Spleen (tissue), 7 donors: ENCODE measurements at regions not wholly inside any gene's neighbourhood (a gene's known extent, or its start where the extent isn't known, plus 50 kb on each side); places are given as distances from the start of the nearest gene placed in this dataset.
"Not testable (repeated sequence)": the region's sequence is repeated elsewhere in the genome, so short reads cannot be mapped to it uniquely, and the experiment has no call there.

ENCODE experiments used
- POLR2A ChIP-seq, 3 donors: fragments of 450-650 bp; IDR thresholded peaks; one replicate each; pipeline ENCODE4 v1.5.1; 2017; ENCODE audit warnings: antibody characterized with exemption in 3 of 3, mild to moderate bottlenecking in 1 of 3
- TF ChIP-seq, protein P1 (sequence below), 11 experiments: fragments of 200-600 bp in 7 of 11; fragments of 450-650 bp in 4 of 11; sonication (generic) in 4 of 11; IDR thresholded peaks in 8 of 11; conservative IDR thresholded peaks in 3 of 11; 1 replicate in 7 of 11; 2 replicates in 4 of 11; pipeline versions ENCODE4 v1.4.0 to v1.8.0; 2016 to 2021; ENCODE audit warnings: antibody characterized with exemption in 11 of 11, inconsistent platforms in 4 of 11, mild to moderate bottlenecking in 1 of 11
- donor health status: DM: no; HTN: no; CAD: no; lungs with moderate emphysema.
- donor health status: DM: no; HTN: no; CAD: no.
- donor health status: DM: no; HTN: no; CAD: no.

DNA sequence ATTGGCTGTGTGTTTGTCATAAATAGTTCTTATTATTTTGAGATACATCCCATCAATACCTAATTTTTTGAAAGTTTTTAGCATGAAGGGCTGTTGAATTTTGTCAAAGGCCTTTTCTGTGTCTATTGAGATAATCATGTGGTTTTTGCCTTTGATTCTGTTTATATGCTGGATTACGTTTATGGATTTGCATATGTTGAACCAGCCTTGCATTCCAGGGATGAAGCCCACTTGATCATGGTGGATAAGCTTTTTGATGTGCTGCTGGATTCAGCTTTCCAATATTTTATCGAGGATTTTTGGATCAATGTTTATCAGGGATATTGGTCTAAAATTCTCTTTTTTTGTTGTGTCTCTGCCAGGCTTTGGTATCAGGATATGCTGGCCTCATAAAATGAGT lies 82.4 kb upstream of the B3GAT1 start:
- TF ChIP-seq, protein P1, sequence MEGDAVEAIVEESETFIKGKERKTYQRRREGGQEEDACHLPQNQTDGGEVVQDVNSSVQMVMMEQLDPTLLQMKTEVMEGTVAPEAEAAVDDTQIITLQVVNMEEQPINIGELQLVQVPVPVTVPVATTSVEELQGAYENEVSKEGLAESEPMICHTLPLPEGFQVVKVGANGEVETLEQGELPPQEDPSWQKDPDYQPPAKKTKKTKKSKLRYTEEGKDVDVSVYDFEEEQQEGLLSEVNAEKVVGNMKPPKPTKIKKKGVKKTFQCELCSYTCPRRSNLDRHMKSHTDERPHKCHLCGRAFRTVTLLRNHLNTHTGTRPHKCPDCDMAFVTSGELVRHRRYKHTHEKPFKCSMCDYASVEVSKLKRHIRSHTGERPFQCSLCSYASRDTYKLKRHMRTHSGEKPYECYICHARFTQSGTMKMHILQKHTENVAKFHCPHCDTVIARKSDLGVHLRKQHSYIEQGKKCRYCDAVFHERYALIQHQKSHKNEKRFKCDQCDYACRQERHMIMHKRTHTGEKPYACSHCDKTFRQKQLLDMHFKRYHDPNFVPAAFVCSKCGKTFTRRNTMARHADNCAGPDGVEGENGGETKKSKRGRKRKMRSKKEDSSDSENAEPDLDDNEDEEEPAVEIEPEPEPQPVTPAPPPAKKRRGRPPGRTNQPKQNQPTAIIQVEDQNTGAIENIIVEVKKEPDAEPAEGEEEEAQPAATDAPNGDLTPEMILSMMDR (IDR thresholded peaks at IDR 0.05 in 8 of 11, conservative IDR thresholded peaks at IDR 0.05 in 3 of 11) = not testable (repeated sequence)
- TF ChIP-seq POLR2A (IDR thresholded peaks at IDR 0.05) = not testable (repeated sequence)
